PC-3 (cell line): ENCODE measurements at regions not wholly inside any gene's neighbourhood (a gene's known extent, or its start where the extent isn't known, plus 50 kb on each side); places are given as distances from the start of the nearest gene placed in this dataset.
"Not testable (repeated sequence)": the region's sequence is repeated elsewhere in the genome, so short reads cannot be mapped to it uniquely, and the experiment has no call there.

Experiments used
- ATAC-seq: fragments of 200-7000 bp; cut with Tn5 transposase; 2 replicates; pipeline ENCODE4 v1.9.1; 2020; ENCODE audit warnings: mild to moderate bottlenecking, moderate library complexity
- BruUV-seq: library from RNA; stranded (reverse); fragments of 400-500 nt; replicated peaks from 2 replicates; lab custom pipeline; 2021; lab: Mats Ljungman, UMichigan
- CTCF ChIA-PET: fragments of 300-600 bp; sonication (Branson Sonifier 250); formaldehyde crosslinking; loops from one replicate; lab custom pipeline; 2022; ENCODE audit warnings: antibody characterized with exemption; lab: Charles Lee
- POLR2A ChIA-PET: fragments of 300-600 bp; sonication (Branson Sonifier 250); formaldehyde crosslinking; loops from one replicate; lab custom pipeline; 2022; ENCODE audit warnings: antibody characterized with exemption; ENCODE audit not compliant: unreplicated experiment; lab: Charles Lee
- DNase-seq: peaks from one replicate; pipeline ENCODE4 v3.0.0-alpha.2; 2015
- H2AFZ ChIP-seq: fragments of 300-600 bp; sonication (generic); 2 replicates; pipeline ENCODE4 v1.6.0; 2016; ENCODE audit warnings: antibody characterized with exemption, low read length
- H3F3A ChIP-seq: fragments of 300-600 bp; sonication (generic); one replicate; pipeline ENCODE4 v1.6.0; 2017; ENCODE audit warnings: antibody characterized with exemption, low read length, control low read depth, mild to moderate bottlenecking; ENCODE audit not compliant: unreplicated experiment
- H3K27ac ChIP-seq: fragments of 300-600 bp; sonication (generic); 2 replicates; pipeline ENCODE4 v1.5.1; 2016; ENCODE audit warnings: mild to moderate bottlenecking, low read length
- H3K27me3 ChIP-seq: fragments of 300-600 bp; sonication (generic); 2 replicates; pipeline ENCODE4 v1.6.1; 2016; ENCODE audit warnings: low read length, mixed read lengths
- H3K36me3 ChIP-seq: fragments of 300-600 bp; sonication (generic); 2 replicates; pipeline ENCODE4 v1.6.1; 2016; ENCODE audit warnings: low read depth, mixed run types, low read length, mixed read lengths
- H3K4me1 ChIP-seq: fragments of 300-600 bp; sonication (generic); 2 replicates; pipeline ENCODE4 v1.5.1; 2016; ENCODE audit warnings: low read length; ENCODE audit not compliant: insufficient read depth
- H3K4me2 ChIP-seq: fragments of 300-600 bp; sonication (generic); 2 replicates; pipeline ENCODE4 v1.6.0; 2016; ENCODE audit warnings: low read length
- H3K4me3 ChIP-seq: fragments of 300-600 bp; sonication (generic); 2 replicates; pipeline ENCODE4 v1.5.1; 2016; ENCODE audit warnings: mild to moderate bottlenecking, low read length, mixed read lengths
- H3K79me2 ChIP-seq: fragments of 300-600 bp; sonication (generic); 2 replicates; pipeline ENCODE4 v1.6.1; 2017; ENCODE audit warnings: low read length, mixed read lengths
- H3K9ac ChIP-seq: fragments of 300-600 bp; sonication (generic); 2 replicates; pipeline ENCODE4 v1.6.0; 2016; ENCODE audit warnings: mild to moderate bottlenecking, low read length
- H3K9me2 ChIP-seq: fragments of 300-600 bp; sonication (generic); replicated peaks from 2 replicates; pipeline ENCODE4 v1.6.1; 2016; ENCODE audit warnings: mixed run types, low read length, mixed read lengths
- H3K9me3 ChIP-seq: fragments of 300-600 bp; sonication (generic); 2 replicates; pipeline ENCODE4 v1.6.1; 2016; ENCODE audit warnings: low read length, mixed read lengths
- H4K20me1 ChIP-seq: fragments of 300-600 bp; sonication (generic); 2 replicates; pipeline ENCODE4 v1.6.1; 2016; ENCODE audit warnings: low read length, mixed read lengths
- CTCF ChIP-seq: fragments of 300-600 bp; sonication (generic); conservative IDR thresholded peaks from 2 replicates; pipeline ENCODE4 v1.5.1; 2017; ENCODE audit warnings: antibody characterized with exemption, low read depth, mild to moderate bottlenecking, low read length
- EZH2 ChIP-seq: fragments of 300-600 bp; sonication (generic); IDR thresholded peaks from one replicate; pipeline ENCODE4 v1.6.1; 2017; ENCODE audit warnings: antibody characterized with exemption, mild to moderate bottlenecking, low read length; ENCODE audit not compliant: unreplicated experiment
- EZH2phosphoT487 ChIP-seq: fragments of 300-600 bp; sonication (generic); IDR thresholded peaks from 2 replicates; pipeline ENCODE4 v1.6.1; 2018; ENCODE audit warnings: mild to moderate bottlenecking, antibody characterized with exemption, low read length, borderline replicate concordance
- intact Hi-C: fragments of 100-400 bp; cut with micrococcal nuclease; formaldehyde crosslinking; loops from 2 replicates; pipeline ENCODE4 v1.9.0; 2023

- no peaks in the 10 kb centered on the region for H3K4me1 ChIP-seq
- no peak overlapping the region for H3K4me2 ChIP-seq
- H3K9me3 ChIP-seq, result no peaks in the 10 kb centered on the region
- H4K20me1 ChIP-seq, result no peaks in the 10 kb centered on the region
- H3K27me3 ChIP-seq, result no peaks in the 10 kb centered on the region
- BruUV-seq, result no TSS peak
- TF ChIP-seq EZH2 (no peak), EZH2phosphoT487 (no peak), CTCF (no peak)
- H3K9me2 ChIP-seq, result no peaks in the 10 kb centered on the region
- DNase-seq, result no peak
- no peaks in the 10 kb centered on the region for H3F3A ChIP-seq
- H3K36me3 ChIP-seq, result no peaks in the 10 kb centered on the region
- ChIA-PET POLR2A (no interaction called here), CTCF (no interaction called here)
- ATAC-seq, result no peak
- H2AFZ ChIP-seq, result no peak overlapping the region
- no peak overlapping the region for H3K27ac ChIP-seq
- intact Hi-C loops, result no loop called here
- H3K79me2 ChIP-seq, result no peaks in the 10 kb centered on the region
- H3K4me3 ChIP-seq, result no peak overlapping the region
- H3K9ac ChIP-seq, result no peak overlapping the region
Measured at GRCh38 chr6:94785514-94785913, 791.8 kb upstream of the MANEA start.

GRCh38 chr6:94785081-94785480, 792.3 kb upstream of the MANEA start:
- H3K4me2 ChIP-seq, H3K9me2 ChIP-seq, H3K27me3 ChIP-seq, H3K9me3 ChIP-seq, BruUV-seq, POLR2A ChIA-PET, H3K4me1 ChIP-seq, H3K36me3 ChIP-seq, CTCF ChIA-PET, H3K27ac ChIP-seq, H3F3A ChIP-seq, H3K4me3 ChIP-seq, H4K20me1 ChIP-seq, H3K79me2 ChIP-seq, intact Hi-C loops, H3K9ac ChIP-seq, H2AFZ ChIP-seq: not testable (repeated sequence)
- peak; percentile 50; the same call in 1 of the 2 replicates for ATAC-seq
- peak; percentile 4 for DNase-seq

GRCh38 chr6:94769197-94769596, 808.1 kb upstream of the MANEA start:
- H4K20me1 ChIP-seq, result no peaks in the 10 kb centered on the region
- H3K4me3 ChIP-seq, result no peak overlapping the region
- H3K4me1 ChIP-seq, result no peaks in the 10 kb centered on the region
- no peaks in the 10 kb centered on the region for H3K9me2 ChIP-seq
- no peaks in the 10 kb centered on the region for H3K36me3 ChIP-seq
- no TSS peak for BruUV-seq
- H3K79me2 ChIP-seq, result no peaks in the 10 kb centered on the region
- POLR2A ChIA-PET, result no interaction called here
- intact Hi-C loops, result no loop called here
- no peak for TF ChIP-seq EZH2phosphoT487
- TF ChIP-seq CTCF, result no peak
- TF ChIP-seq EZH2, result no peak
- no peak overlapping the region for H2AFZ ChIP-seq
- H3K27me3 ChIP-seq, result no peaks in the 10 kb centered on the region
- H3K9ac ChIP-seq, result no peak overlapping the region
- no peak for ATAC-seq
- H3K27ac ChIP-seq, result no peak overlapping the region
- no peak overlapping the region for H3K4me2 ChIP-seq
- H3K9me3 ChIP-seq, result no peaks in the 10 kb centered on the region
- no peaks in the 10 kb centered on the region for H3F3A ChIP-seq
- CTCF ChIA-PET, result no interaction called here
- DNase-seq, result no peak
